Fibroblast of the aortic adventitia (primary cell): ENCODE measurements at regions not wholly inside any gene's neighbourhood (a gene's known extent, or its start where the extent isn't known, plus 50 kb on each side); places are given as distances from the start of the nearest gene placed in this dataset.
"Not testable (repeated sequence)": the region's sequence is repeated elsewhere in the genome, so short reads cannot be mapped to it uniquely, and the experiment has no call there.

Experiments used
- DNase-seq: peaks from one replicate; pipeline ENCODE4 v3.0.0-alpha.2; 2010; ENCODE audit warnings: low read depth
- H3K4me3 ChIP-seq: 2 replicates; pipeline ENCODE4 v1.5.1; 2011; ENCODE audit warnings: low read depth, mild to moderate bottlenecking, control low read depth, low read length, moderate library complexity
- TF ChIP-seq, protein P1 (sequence below): IDR thresholded peaks from 2 replicates; pipeline ENCODE4 v1.5.1; 2011; ENCODE audit warnings: mild to moderate bottlenecking, low read length, control low read depth, inconsistent platforms; ENCODE audit not compliant: insufficient read depth

DNA sequence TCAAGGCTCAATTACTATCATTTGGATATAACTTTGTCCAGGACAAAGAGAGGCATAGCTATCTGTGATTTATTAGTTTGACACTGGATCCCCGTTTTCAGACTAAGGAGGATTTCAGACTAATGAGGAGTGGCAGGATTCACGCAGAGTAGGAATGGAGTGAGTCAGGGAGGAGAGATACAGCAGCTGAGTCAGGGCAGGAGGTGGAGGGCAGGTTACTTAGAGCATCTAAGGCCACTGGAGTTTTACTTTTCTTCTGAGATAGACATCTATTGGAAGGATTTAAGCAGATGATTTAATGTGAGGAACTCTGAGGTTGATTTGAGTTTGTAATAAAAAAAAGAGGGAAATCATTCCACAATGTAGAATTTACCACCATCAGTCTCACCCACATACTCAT lies 110.6 kb downstream of the RPIA start:
- DNase-seq, H3K4me3 ChIP-seq: not testable (repeated sequence)

DNA sequence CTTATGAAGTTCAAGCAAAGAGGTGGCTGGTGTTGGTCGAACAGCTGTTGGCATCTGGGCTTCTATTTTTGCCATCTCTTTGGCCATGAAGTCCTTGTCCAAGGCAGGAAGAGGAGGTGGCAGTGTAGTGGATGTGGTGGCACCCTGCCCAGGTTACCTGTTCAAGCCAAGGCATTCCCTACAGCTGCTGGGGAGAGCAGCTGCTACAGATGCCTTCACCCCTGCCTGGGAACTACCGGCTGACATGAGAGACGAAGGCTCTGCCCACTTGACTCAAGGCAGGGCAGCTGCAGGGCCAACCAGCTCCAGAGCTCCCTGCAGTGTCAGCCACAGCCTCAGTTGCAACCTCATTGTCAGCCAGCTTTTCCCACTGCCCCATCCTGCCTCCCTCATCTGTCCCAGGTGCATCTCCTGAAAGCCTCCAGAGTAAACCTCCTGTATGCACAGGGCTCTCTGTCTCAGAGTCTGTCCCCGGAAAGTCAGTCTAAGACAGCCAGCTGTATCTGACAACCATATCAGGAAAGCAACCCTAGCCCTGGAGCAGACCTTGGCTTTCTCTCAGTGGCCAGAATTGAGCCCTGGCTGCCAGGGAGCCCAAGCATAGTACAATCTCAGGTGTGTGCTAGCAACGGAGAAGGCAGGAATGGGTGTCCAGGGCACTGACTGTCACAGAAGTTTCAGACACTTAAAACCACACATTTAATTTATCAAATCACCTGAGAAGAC lies 115.9 kb downstream of the RPIA start:
- TF ChIP-seq, protein P1, sequence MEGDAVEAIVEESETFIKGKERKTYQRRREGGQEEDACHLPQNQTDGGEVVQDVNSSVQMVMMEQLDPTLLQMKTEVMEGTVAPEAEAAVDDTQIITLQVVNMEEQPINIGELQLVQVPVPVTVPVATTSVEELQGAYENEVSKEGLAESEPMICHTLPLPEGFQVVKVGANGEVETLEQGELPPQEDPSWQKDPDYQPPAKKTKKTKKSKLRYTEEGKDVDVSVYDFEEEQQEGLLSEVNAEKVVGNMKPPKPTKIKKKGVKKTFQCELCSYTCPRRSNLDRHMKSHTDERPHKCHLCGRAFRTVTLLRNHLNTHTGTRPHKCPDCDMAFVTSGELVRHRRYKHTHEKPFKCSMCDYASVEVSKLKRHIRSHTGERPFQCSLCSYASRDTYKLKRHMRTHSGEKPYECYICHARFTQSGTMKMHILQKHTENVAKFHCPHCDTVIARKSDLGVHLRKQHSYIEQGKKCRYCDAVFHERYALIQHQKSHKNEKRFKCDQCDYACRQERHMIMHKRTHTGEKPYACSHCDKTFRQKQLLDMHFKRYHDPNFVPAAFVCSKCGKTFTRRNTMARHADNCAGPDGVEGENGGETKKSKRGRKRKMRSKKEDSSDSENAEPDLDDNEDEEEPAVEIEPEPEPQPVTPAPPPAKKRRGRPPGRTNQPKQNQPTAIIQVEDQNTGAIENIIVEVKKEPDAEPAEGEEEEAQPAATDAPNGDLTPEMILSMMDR: no peak
- DNase-seq: no peak
- no peak overlapping the region for H3K4me3 ChIP-seq

DNA sequence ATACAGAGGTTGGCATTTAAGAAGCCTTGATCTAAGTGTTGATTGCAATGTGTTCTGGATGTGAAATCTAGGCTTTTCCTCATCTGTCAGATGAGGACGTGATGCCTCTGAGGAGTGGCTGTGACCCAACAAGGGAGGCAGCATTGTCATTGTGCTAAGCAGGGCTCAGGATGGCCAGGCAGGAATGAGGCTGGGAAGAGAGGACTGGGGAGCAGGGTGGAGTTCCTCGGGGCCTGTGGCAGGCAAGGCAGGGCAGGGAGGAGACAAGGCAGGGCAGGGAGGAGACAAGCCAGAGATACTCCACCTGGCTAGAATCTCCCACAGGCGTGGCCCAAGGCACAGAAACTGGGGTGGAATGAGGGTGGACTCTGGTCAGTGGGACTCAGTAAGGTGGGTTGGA lies 116.6 kb downstream of the RPIA start:
- TF ChIP-seq, protein P1: no peak
- H3K4me3 ChIP-seq: no peak overlapping the region
- DNase-seq: no peak

DNA sequence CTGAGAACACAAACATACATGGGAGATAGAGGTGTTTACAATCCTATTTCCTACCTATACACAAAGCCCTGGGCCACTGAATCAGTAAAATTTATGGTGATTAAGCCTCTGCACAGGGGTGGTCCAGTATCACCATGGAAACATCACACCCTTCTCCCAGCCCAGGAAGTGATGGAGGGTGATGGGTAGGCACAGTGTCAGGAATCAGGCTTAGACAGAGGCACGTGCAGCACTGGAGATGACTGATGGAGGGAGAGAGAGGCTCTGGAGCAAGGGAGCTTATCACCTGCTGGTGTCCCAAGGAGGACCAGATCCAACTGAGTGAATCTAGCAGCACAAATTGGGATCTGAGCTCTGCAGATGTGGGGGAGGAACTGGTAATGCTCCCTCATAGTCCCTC lies 117.2 kb downstream of the RPIA start:
- TF ChIP-seq, protein P1: no peak
- no peak for DNase-seq
- H3K4me3 ChIP-seq: no peak overlapping the region

DNA sequence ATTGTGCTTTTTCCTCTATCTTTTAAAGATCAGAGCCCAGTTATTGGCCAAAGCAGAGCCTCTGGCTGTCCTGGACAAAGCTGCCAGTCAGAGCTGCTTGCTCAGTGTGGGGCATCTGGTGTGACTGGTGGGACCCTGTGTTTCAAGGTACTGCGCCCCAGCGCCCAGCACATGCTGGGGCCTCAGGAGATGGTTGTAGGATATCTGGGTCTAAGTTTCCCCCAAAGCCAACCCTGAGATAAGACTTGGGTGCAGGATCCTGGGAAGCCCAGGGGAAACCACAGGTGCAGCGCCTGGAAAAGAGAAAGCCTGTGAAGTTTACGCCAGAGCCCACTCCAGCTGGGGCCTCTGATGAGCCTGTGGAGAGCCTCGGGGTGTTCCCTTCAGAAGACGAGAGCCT lies 117.7 kb downstream of the RPIA start:
- no peak overlapping the region for H3K4me3 ChIP-seq
- TF ChIP-seq, protein P1: no peak
- DNase-seq: no peak

DNA sequence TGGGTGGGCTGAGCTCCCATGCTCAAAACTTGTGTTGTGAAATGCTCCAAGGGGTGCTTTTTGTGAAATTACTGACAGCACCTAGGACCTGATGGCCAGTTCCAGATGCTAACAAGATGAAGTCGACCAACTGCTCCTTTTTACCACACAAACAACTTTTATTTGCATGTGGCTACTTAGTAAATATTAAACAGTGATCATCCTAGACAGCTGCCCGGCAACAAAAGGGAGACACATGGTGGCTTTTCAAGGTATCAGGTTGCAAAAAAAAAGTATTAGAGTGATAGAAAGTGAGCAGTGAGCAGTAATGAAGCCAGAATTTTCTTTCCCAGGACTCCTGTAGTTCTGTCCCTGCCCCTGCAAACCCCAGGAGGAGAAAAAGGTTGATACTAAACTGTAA lies 118.5 kb downstream of the RPIA start:
- no peak for DNase-seq
- no peak overlapping the region for H3K4me3 ChIP-seq
- TF ChIP-seq, protein P1: no peak

DNA sequence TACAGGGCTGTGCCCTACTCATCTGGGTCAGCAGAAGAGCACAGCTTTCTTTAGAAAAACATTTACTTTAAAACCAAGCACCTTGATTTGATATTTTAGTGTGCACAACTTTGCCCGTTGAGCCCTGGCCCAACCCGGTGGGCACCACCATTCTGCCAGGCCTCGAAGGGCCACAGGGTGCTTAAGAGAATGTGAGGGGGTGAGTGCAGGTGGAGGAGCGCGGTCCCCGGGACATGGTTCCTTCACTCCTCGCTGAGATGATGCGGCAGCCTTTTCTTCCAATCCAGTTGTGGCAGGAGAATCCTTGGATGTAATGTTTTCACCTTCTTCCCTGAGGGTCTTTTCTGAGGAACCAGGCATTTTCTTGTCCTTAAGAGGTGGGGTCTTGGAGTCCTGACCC lies 119.0 kb downstream of the RPIA start:
- TF ChIP-seq, protein P1: no peak
- no peak for DNase-seq
- no peak overlapping the region for H3K4me3 ChIP-seq
